ENCODE measurements at regions not wholly inside any gene's neighbourhood (a gene's known extent, or its start where the extent isn't known, plus 50 kb on each side); places are given as distances from the start of the nearest gene placed in this dataset.

DNA sequence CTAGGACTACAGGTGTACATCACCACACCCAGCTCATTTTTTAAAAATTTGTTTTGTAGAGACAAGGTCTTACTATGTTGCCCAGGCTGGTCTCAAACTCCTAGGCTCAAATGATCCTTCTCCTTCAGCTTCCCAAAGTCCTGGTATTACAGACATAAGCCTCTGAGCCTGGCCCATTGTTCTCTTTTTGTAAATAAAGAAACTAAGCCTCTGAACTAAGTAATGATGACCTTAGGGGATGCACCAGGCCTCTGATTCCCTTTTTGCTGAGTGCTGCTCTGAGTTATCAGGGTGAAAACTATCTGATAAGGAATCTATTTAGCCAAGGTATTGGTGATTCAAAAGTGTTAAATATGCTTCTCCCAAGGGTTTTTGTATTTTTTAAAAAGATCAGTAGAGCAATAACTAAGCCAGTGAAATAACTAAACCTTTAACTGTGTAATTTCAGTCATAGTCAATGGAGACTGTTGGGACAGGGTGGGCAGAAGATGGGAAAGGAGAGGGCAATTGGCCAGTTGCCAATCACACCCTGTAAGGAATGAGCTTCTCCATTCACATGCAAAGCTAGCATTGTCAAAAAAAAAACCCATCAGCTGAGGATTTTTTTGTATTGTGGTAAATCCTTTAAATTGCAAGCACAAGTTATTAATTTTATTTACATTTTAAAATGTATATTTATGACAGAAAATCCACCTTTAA is 194.8 kb upstream of the PFN2 start:
- TF ChIP-seq CTCF (IDR thresholded peaks at IDR 0.05) (no peak), POLR2A (IDR thresholded peaks at IDR 0.05) (no peak)
